Activated T-cell treated with anti-CD3 and anti-CD28 coated beads, Interleukin-2, amount 50 U/mL, for 1 hour (primary cell): ENCODE measurements at regions not wholly inside any gene's neighbourhood (a gene's known extent, or its start where the extent isn't known, plus 50 kb on each side); places are given as distances from the start of the nearest gene placed in this dataset.

Source experiments
- DNase-seq: peaks from one replicate; pipeline ENCODE4 v3.0.0-alpha.2; 2020

DNA sequence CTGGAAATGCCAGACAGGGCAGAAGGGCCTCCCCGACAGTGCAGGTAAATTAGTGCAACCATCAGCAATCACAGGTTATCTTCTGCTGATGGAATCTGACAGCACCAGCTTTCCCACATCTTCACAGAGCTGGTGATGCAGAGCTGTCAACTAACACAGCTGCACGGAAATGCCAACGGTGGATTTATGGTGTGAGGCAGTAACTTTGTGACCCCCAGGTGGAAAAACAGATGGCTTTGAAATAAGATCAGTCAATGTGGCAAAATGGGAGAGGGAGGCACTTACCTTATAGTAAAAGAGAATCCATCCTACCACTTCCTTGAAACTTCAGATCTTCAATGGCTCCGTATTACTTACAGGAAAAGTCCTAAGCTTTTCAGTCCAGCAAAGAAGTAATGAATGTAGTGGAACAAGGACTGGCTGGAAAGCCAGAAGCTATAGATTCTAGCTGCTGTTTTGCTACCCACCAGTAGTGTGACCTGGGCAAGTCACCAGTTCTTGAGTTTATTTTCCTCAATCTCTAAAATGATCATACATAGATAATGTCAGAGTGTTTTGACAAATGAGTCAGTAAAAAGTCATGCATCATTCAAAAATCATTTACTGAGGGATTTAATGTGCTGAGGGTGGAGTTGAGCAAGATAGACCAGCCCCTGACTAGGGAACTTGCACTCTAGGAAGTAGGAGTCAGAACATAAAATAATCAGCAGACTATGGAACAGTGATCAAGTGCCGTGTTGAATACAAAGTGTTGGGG, 245.7 kb upstream of the JUN start:
- no peak for DNase-seq

- no peak for DNase-seq
Observed at GRCh38 chr1:59032228-59032627, 248.4 kb upstream of the JUN start.

DNA sequence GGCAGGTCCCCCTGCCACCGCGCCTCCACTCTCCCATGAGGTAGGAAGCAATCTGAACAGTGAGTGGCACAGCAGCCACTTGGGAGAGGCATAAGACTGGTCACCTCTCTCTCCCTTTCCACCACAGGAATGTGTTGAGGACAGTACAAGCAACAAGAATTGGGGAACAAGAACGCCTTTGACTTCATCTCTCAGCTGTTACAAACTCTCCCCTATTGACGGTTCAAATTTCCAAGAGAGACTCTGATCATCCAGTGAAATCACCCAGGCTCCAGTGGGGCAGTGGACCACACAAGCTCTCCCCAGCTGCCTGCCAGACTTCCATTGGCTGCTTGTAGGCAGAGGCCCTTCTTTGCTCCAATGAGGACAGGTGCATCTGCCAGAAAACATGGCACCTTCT, 249.9 kb upstream of the JUN start:
- DNase-seq: no peak

GRCh38 chr1:59034925-59035324, 251.1 kb upstream of the JUN start:
- DNase-seq: no peak

- no peak for DNase-seq
Observed at GRCh38 chr1:59039551-59039950, 255.7 kb upstream of the JUN start.

GRCh38 chr1:59040486-59040885, 256.4 kb upstream of the FGGY start:
- no peak for DNase-seq

DNA sequence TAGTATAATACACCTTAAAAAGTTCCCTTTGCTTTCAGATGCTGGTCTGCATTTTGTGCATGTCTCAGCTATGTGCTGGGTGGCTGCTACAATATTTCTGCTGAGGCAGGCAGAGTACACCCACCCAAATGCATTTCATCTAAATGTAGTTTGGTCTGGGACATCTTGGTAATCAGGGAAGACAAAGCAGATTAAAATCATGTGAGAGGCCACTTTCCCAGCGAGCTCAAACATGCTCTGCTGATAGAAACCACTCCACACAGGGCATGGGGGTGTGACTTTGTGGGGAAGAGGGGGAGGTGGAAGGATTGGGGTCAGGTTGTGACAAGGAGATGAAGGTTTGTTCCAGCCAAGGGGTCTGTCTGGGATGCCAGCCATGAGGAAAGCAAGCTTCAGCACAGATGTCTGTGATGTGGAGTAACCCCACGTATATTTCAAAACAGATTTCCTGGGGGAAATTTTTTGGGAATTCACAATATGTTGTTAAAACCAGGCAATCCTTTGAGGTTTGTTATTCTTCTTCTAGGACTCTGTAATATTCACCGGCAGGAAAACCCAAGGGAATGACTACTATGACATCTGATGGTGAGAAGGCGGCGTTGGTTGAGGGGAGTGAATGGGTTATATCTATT, 255.1 kb upstream of the FGGY start:
- DNase-seq: no peak

- no peak for DNase-seq
Observed at GRCh38 chr1:59043796-59044195, 253.1 kb upstream of the FGGY start.

DNA sequence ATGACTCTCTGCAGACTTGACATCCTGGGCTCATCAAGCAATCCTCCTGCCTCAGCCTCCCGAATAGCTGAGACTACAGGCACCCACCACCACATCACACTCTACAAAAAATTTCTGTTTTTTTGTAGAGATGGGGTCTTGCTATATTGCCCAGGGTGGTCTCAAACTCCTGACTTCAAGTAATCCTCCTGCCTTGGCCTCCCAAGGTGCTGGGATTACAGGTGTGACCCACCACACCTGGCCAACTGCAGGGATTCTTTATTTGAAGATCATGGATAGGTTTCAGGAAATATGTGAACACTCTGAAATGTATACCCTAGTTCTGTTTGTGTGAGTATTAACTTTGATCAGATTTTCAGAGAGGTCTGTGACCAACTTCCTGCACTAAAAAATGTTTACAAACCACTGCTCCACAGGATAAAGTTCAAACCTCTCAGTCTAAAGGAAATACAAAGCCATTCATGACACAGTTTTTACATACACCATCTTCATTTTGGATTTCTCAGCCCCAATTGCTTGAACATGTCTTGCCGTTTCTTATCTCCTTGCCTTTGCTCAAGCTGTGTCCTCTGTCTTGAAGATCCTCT, 252.3 kb upstream of the FGGY start:
- DNase-seq: no peak

DNA sequence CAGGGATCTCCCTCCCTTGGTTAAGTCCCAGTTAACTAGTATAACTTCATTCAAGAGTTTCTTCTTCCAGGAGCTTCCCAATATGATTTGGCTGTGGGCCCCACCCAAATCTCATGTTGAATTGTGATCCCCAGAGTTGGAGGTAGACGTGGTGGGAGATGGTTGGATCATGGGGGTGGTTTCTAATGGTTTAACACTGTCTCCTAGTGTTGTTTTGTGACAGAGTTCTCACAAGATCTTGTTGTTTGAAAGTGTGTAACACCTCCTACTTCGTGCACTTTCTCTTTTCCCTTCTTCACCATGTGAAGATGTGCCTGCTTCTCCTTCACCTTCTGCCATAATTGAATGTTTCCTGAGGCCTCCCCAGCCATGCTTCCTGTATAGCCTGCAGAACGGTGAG, 251.8 kb upstream of the FGGY start:
- no peak for DNase-seq

- no peak for DNase-seq
Observed at GRCh38 chr1:59045636-59046035, 251.3 kb upstream of the FGGY start.

- DNase-seq: no peak
Observed at GRCh38 chr1:59046134-59046533, 250.8 kb upstream of the FGGY start.

DNA sequence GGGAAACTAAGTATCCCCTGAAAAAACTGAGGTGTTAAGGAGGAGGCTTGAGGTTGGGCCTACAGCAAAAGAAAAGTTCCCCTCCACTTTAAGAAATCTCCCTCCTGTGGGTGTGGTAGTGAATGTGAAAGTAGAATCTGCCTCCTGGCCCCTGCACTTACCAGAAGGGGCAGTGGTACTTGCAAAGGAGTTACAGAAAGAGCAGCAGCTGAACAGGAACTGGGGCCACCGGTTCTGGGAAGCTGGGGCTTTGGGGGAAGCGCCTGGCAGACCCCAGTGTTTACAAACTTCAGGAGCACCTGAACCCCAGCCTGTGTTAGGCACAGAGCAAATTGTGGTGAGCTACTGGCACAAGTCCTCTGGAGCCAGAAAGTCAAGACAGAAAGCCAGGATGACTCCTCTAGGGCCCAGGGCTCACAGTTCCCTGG, 250.2 kb upstream of the FGGY start:
- DNase-seq: peak; percentile 26

DNA sequence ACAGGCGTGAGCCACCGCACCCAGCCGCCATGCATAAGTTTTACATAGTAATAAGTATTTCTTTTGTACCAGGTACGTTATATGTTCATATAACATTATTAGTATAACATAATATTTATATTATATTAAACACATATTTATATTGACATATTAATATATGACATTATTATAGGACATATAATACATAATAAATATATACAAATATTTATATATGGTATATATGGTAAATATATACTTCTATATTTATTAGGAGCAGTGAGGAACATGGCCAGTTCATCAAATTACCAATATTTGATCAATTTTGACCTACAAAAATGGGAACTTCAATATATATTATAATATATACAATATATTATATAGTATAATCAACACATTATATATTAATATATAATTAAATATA, 245.9 kb upstream of the FGGY start:
- DNase-seq: no peak

DNA sequence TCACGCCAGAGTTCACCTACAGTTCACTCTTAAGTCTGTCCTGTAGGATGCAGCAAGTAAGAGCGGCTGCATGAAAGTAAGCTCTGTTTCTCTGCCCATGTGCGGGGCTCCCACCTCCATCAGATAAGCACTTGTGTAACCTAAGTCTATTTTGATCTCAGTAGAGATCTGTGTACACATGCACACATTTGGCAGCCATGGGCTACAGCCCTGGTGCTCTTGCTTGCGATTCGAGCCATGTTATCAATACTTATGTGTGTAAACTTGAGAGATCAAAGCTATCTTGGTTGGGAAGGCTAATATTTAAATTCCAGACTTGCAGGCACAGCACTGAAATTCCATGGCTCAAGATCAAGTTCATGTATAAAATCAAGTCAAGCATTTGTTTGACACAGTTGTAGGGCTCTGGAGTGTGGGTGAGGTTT, 244.7 kb upstream of the FGGY start:
- no peak for DNase-seq

GRCh38 chr1:59054172-59054571, 242.7 kb upstream of the FGGY start:
- no peak for DNase-seq

GRCh38 chr1:59055908-59056719, 240.8 kb upstream of the FGGY start:
- DNase-seq: no peak

DNA sequence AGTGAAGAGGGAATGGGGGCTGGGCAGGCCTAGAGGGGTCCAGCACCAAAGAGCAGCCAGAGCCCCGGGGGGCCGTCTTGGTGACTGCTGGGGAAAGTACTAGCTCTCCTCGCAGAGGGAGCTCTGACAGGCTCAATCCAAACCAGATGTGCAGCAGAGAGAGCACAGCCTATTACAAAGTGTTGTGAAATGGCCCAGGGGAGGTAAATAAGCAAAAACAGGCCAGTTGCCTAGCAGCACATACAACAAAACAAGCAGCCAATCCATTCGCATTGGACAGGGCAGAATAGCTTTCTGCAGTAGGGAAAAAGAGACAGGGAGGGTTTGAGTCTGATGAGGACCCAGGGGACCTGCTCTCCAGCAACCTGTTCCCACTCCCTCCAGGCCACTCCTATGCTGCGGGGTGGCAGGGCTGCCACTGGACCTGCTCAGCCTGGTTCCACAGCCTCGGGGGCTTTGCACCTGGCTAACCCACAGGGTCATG, 239.6 kb upstream of the FGGY start:
- DNase-seq: no peak

- no peak for DNase-seq
Observed at GRCh38 chr1:59057796-59058195, 239.1 kb upstream of the FGGY start.

DNA sequence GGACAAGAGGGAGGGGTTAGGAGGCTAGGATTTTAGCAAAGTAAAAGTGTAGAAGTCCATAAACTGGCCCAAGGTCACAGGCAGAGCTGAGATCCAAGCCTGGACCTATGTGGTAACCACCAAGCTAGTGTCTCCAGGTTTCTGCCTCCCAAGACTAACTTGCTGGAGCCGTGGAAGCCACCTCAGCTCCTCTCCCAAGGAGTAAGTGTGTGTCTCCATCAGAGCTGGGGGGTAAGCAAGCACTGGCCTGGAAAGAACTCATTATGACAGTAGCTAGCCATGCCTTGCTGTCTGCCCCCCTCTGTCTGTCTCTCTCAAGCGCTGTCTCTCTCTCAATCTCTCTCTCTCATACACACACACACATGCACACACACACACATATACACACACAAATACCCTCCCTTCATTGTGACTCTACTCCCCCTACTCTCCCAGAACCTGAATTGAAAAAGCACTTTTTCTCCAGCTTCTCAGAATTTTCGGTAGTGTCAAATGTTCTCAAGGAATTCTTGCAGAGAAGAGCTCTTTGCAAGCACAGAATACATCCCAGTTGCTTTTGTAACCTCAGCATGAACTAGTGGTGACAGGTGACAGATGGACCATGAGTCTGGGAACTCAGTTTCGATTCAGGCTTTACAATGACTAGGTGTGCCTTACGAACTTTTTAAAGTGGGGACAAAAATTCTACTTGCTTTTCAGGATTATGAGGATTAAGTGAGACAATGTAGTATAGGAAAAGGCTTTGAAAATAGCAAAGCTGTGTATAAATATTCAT, 238.0 kb upstream of the FGGY start:
- no peak for DNase-seq

- no peak for DNase-seq
Observed at GRCh38 chr1:59061876-59062275, 235.0 kb upstream of the FGGY start.

DNA sequence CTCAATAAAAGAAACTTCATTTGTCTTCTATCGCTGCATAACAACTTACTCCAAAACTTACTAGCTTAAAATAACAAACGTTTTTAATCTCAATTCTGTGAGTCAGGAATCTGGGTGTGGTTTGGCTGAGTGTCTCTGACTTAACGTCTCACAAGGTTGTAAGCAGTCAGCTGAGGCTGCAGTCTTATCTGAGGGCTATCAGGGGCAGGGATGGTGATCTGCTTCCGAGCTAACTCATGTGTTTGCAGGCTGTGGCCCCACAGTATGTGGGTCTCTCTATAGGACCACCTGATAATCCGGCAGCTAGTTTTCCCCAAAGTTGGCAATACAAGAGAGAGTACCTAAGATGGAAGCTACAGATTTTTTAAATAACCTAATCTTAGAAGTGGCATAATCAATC, 234.2 kb upstream of the FGGY start:
- DNase-seq: no peak

GRCh38 chr1:59063501-59063900, 233.4 kb upstream of the FGGY start:
- no peak for DNase-seq
